Endothelial cell of umbilical vein (primary cell): ENCODE measurements at regions not wholly inside any gene's neighbourhood (a gene's known extent, or its start where the extent isn't known, plus 50 kb on each side); places are given as distances from the start of the nearest gene placed in this dataset.

Experiments used
- BruUV-seq: library from RNA; stranded (reverse); fragments of 400-500 nt; replicated peaks from 2 replicates; lab custom pipeline; 2021; lab: Mats Ljungman, UMichigan
- CTCF ChIA-PET: fragments of 300-600, 350-600 bp; sonication (Branson Sonifier 250); formaldehyde crosslinking; loops from one replicate; lab custom pipeline; 2021; ENCODE audit warnings: antibody characterized with exemption, inconsistent platforms; lab: Charles Lee
- POLR2A ChIA-PET: fragments of 300-600, 350-600 bp; sonication (Branson Sonifier 250); formaldehyde crosslinking; loops from one replicate; lab custom pipeline; 2021; ENCODE audit warnings: antibody characterized with exemption, inconsistent platforms; lab: Charles Lee
- DNase-seq: peaks from one replicate; pipeline ENCODE4 v3.0.0-alpha.2; 2011; ENCODE audit warnings: low read depth, low spot score
- FAIRE-seq: peaks from 2 replicates; lab custom pipeline; 2011; peaks lifted over from hg19 to GRCh38; lab: Jason Lieb, UNC
- H2AFZ ChIP-seq: 2 replicates; pipeline ENCODE4 v1.6.0; 2012; ENCODE audit warnings: low read depth, low read length, control low read depth, inconsistent platforms
- H3K27ac ChIP-seq: 2 replicates; pipeline ENCODE4 v1.5.1; 2011; ENCODE audit warnings: low read depth, mild to moderate bottlenecking, control low read depth, low read length, moderate library complexity; ENCODE audit not compliant: insufficient read depth
- H3K27me3 ChIP-seq, 2 experiments: 2 replicates each; pipeline versions ENCODE4 v1.6.0 to v1.6.1; 2011; ENCODE audit warnings: low read length in 2 of 2, mixed read lengths in 1 of 2; ENCODE audit not compliant: control insufficient read depth in 2 of 2, insufficient read depth in 2 of 2
- H3K36me3 ChIP-seq, 2 experiments: 2 replicates in 1 of 2; 3 replicates in 1 of 2; pipeline ENCODE4 v1.5.1; 2011; ENCODE audit warnings: low read length in 2 of 2, mild to moderate bottlenecking in 1 of 2, moderate library complexity in 1 of 2; ENCODE audit not compliant: control insufficient read depth in 2 of 2, insufficient read depth in 2 of 2; ENCODE audit errors: extremely low read depth in 1 of 2
- H3K4me1 ChIP-seq: 3 replicates; pipeline ENCODE4 v1.5.1; 2011; ENCODE audit warnings: mild to moderate bottlenecking, low read length; ENCODE audit not compliant: control insufficient read depth, insufficient read depth; ENCODE audit errors: extremely low read depth
- H3K4me2 ChIP-seq: 2 replicates; pipeline ENCODE4 v1.6.1; 2011; ENCODE audit warnings: low read length, control low read depth, mixed read lengths; ENCODE audit not compliant: insufficient read depth
- H3K4me3 ChIP-seq, 3 experiments: fragments of 200-600 bp in 1 of 3; sonication (generic), shearing (Covaris generic) in 1 of 3; replicated peaks in 1 of 3; 2 replicates each; pipeline ENCODE4 v1.5.1; 2011 to 2016; ENCODE audit warnings: control low read depth in 3 of 3, low read length in 3 of 3, mild to moderate bottlenecking in 2 of 3, inconsistent platforms in 1 of 3, low read depth in 1 of 3, moderate library complexity in 1 of 3; ENCODE audit not compliant: insufficient read depth in 1 of 3
- H3K79me2 ChIP-seq: 2 replicates; pipeline ENCODE4 v1.6.0; 2012; ENCODE audit warnings: low read length, inconsistent platforms; ENCODE audit not compliant: control insufficient read depth, insufficient read depth
- H3K9ac ChIP-seq: replicated peaks from 2 replicates; pipeline ENCODE3; 2011; ENCODE audit warnings: low read length, control low read depth; ENCODE audit not compliant: insufficient read depth; ENCODE audit errors: extremely low read depth
- H3K9me1 ChIP-seq: replicated peaks from 3 replicates; pipeline ENCODE4 v1.6.0; 2011; ENCODE audit warnings: mild to moderate bottlenecking, low read length; ENCODE audit not compliant: control insufficient read depth, insufficient read depth; ENCODE audit errors: extremely low read depth
- H3K9me3 ChIP-seq: replicated peaks from 2 replicates; pipeline ENCODE4 v1.5.1; 2012; ENCODE audit warnings: low read length, inconsistent platforms; ENCODE audit not compliant: control insufficient read depth, insufficient read depth
- H4K20me1 ChIP-seq: replicated peaks from 2 replicates; pipeline ENCODE3; 2011; ENCODE audit warnings: mild to moderate bottlenecking, low read length; ENCODE audit not compliant: control insufficient read depth, insufficient read depth; ENCODE audit errors: extremely low read depth
- EZH2 ChIP-seq: IDR thresholded peaks from 2 replicates; pipeline ENCODE4 v1.6.1; 2012; ENCODE audit warnings: borderline replicate concordance, low read depth, mild to moderate bottlenecking, moderate library complexity, low read length, inconsistent platforms; ENCODE audit not compliant: severe bottlenecking
- FOS ChIP-seq: IDR thresholded peaks from 2 replicates; pipeline ENCODE4 v1.6.1; 2011; ENCODE audit warnings: mild to moderate bottlenecking, low read length, moderate library complexity, borderline replicate concordance; ENCODE audit not compliant: insufficient read depth
- GATA2 ChIP-seq: IDR thresholded peaks from 2 replicates; pipeline ENCODE4 v1.7.0; 2011; ENCODE audit warnings: low read depth, mild to moderate bottlenecking, moderate library complexity, mixed read lengths, low read length; ENCODE audit not compliant: insufficient read length, insufficient read depth
- JUN ChIP-seq: IDR thresholded peaks from 2 replicates; pipeline ENCODE4 v1.6.1; 2011; ENCODE audit warnings: borderline replicate concordance, low read depth; ENCODE audit not compliant: insufficient read length, insufficient read depth
- MYC ChIP-seq: IDR thresholded peaks from one replicate; pipeline ENCODE4 v1.6.1; 2011; ENCODE audit warnings: mild to moderate bottlenecking, low read depth, low read length
- POLR2A ChIP-seq: IDR thresholded peaks from 2 replicates; pipeline ENCODE4 v1.6.1; 2012; ENCODE audit warnings: low read depth, mild to moderate bottlenecking, control low read depth, low read length
- POLR2AphosphoS5 ChIP-seq: IDR thresholded peaks from 2 replicates; pipeline ENCODE4 v1.6.1; 2012; ENCODE audit warnings: low read depth, mild to moderate bottlenecking, control low read depth, low read length, moderate library complexity; ENCODE audit not compliant: insufficient read depth
- dilution Hi-C: fragments of 300-500 bp; cut with MboI; formaldehyde crosslinking; loops from one replicate; pipeline ENCODE4 v1.15.0; 2019; ENCODE audit warnings: low sequenced_read_pairs; ENCODE audit not compliant: extremely low pct_ligation_motif_present
- intact Hi-C: fragments of 100-400 bp; cut with micrococcal nuclease; formaldehyde crosslinking; loops from one replicate; pipeline ENCODE4 v1.10.0; 2022
- TF ChIP-seq, protein P1 (sequence below), 2 donors: IDR thresholded peaks; 1 replicate in 1 of 2; 2 replicates in 1 of 2; pipeline ENCODE4 v1.5.1; 2011; ENCODE audit warnings: low read length in 2 of 2, mild to moderate bottlenecking in 2 of 2, moderate library complexity in 2 of 2, control low read depth in 1 of 2, inconsistent platforms in 1 of 2, low read depth in 1 of 2; ENCODE audit not compliant: insufficient read depth in 1 of 2; ENCODE audit errors: extremely low read depth in 1 of 2
- TF ChIP-seq, protein P2 (sequence below): IDR thresholded peaks from 2 replicates; pipeline ENCODE4 v1.6.1; 2011; ENCODE audit not compliant: insufficient read depth, insufficient read length

DNA sequence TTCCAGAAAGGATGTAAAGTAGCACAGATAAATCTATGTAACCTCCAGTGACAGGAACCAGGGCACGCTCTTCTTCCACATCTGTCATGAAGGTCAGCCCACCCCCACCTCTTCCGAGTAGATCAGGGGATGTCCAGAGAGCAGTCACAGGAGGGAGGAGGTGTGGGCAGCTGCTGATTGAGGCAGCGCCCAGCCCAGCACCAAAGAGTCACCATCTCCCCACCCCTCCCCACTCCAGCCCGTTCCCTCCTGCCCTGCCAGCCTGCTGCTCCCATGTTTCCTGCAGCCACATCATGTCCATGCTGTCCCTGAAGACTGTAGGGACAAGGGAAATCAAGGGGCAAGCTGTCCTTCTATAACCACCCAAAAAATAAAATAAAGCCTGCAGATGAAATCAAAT lies 269.8 kb downstream of the BCL11A start:
- dilution Hi-C loops, result no loop called here
- H3K27ac ChIP-seq, result no peak overlapping the region
- no peak overlapping the region for H2AFZ ChIP-seq
- H3K79me2 ChIP-seq, result no peaks in the 10 kb centered on the region
- POLR2A ChIA-PET, result no interaction called here
- H3K4me1 ChIP-seq, result no peaks in the 10 kb centered on the region
- DNase-seq, result no peak
- no peak overlapping the region for H3K4me3 ChIP-seq
- no TSS peak for BruUV-seq
- no peak overlapping the region for H3K9ac ChIP-seq
- H3K9me3 ChIP-seq, result no peaks in the 10 kb centered on the region
- FAIRE-seq, result no peak
- no peak for TF ChIP-seq MYC
- TF ChIP-seq, protein P1, sequence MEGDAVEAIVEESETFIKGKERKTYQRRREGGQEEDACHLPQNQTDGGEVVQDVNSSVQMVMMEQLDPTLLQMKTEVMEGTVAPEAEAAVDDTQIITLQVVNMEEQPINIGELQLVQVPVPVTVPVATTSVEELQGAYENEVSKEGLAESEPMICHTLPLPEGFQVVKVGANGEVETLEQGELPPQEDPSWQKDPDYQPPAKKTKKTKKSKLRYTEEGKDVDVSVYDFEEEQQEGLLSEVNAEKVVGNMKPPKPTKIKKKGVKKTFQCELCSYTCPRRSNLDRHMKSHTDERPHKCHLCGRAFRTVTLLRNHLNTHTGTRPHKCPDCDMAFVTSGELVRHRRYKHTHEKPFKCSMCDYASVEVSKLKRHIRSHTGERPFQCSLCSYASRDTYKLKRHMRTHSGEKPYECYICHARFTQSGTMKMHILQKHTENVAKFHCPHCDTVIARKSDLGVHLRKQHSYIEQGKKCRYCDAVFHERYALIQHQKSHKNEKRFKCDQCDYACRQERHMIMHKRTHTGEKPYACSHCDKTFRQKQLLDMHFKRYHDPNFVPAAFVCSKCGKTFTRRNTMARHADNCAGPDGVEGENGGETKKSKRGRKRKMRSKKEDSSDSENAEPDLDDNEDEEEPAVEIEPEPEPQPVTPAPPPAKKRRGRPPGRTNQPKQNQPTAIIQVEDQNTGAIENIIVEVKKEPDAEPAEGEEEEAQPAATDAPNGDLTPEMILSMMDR (IDR thresholded peaks at IDR 0.05; ENCODE audit: extremely low read depth in 1 of 2, insufficient read depth in 1 of 2, low read depth in 1 of 2, low read length in 2 of 2), result no peak
- TF ChIP-seq, protein P2, sequence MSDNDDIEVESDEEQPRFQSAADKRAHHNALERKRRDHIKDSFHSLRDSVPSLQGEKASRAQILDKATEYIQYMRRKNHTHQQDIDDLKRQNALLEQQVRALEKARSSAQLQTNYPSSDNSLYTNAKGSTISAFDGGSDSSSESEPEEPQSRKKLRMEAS, result no peak
- no peak for TF ChIP-seq POLR2AphosphoS5
- TF ChIP-seq POLR2A, result no peak
- H3K4me2 ChIP-seq, result no peak overlapping the region
- H4K20me1 ChIP-seq, result no peaks in the 10 kb centered on the region
- intact Hi-C loops, result no loop called here
- CTCF ChIA-PET, result no interaction called here
- H3K27me3 ChIP-seq, result no peaks in the 10 kb centered on the region
- no peaks in the 10 kb centered on the region for H3K9me1 ChIP-seq
- no peaks in the 10 kb centered on the region for H3K36me3 ChIP-seq

DNA sequence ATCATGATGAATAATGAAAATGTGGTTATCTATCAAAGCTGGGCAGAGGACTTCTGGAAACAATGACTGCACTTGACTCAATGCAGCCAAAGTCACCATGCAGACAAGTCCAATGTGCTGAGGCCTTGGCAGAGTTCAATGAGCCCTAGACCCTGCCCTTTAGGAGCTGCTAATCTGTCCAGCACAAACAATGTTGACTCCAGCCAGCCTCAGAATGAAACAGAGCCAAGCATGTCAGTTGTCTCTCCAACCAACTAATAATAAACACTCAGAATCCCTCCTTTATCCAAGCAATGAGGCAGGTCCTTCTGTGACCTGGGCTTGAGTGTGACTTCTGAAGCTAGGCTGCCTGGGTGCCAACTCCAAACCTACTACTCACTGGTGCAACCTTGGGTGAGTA lies 270.6 kb downstream of the BCL11A start:
- Histone ChIP-seq H3K9me1 (no peaks in the 10 kb centered on the region), H3K27ac (no peak overlapping the region), H3K36me3 (no peaks in the 10 kb centered on the region), H3K27me3 (no peaks in the 10 kb centered on the region), H3K9me3 (no peaks in the 10 kb centered on the region), H3K79me2 (no peaks in the 10 kb centered on the region), H3K4me3 (no peak overlapping the region), H4K20me1 (no peaks in the 10 kb centered on the region), H3K9ac (no peak overlapping the region), H3K4me2 (no peak overlapping the region), H2AFZ (no peak overlapping the region), H3K4me1 (no peaks in the 10 kb centered on the region)
- FAIRE-seq (no peak), DNase-seq (no peak)
- CTCF ChIA-PET, result no interaction called here
- dilution Hi-C loops, result no loop called here
- POLR2A ChIA-PET, result no interaction called here
- intact Hi-C loops, result no loop called here
- TF ChIP-seq FOS (no peak), EZH2 (no peak), POLR2A (no peak), JUN (no peak), POLR2AphosphoS5 (no peak), GATA2 (no peak), MYC (no peak)
- TF ChIP-seq, protein P1 (IDR thresholded peaks at IDR 0.05; ENCODE audit: extremely low read depth in 1 of 2, insufficient read depth in 1 of 2, low read depth in 1 of 2, low read length in 2 of 2), result no peak
- TF ChIP-seq, protein P2, result no peak
- no TSS peak for BruUV-seq
